Erythroblast (primary cell): ENCODE measurements at regions not wholly inside any gene's neighbourhood (a gene's known extent, or its start where the extent isn't known, plus 50 kb on each side); places are given as distances from the start of the nearest gene placed in this dataset.

Experiments used
- GATA1 ChIP-seq: IDR thresholded peaks from 2 replicates; pipeline ENCODE4 v1.6.1; 2011; ENCODE audit warnings: low read depth, mild to moderate bottlenecking, control low read depth, low read length, moderate library complexity
- POLR2A ChIP-seq: IDR thresholded peaks from 2 replicates; pipeline ENCODE4 v1.6.1; 2011; ENCODE audit warnings: mild to moderate bottlenecking, low read length

DNA sequence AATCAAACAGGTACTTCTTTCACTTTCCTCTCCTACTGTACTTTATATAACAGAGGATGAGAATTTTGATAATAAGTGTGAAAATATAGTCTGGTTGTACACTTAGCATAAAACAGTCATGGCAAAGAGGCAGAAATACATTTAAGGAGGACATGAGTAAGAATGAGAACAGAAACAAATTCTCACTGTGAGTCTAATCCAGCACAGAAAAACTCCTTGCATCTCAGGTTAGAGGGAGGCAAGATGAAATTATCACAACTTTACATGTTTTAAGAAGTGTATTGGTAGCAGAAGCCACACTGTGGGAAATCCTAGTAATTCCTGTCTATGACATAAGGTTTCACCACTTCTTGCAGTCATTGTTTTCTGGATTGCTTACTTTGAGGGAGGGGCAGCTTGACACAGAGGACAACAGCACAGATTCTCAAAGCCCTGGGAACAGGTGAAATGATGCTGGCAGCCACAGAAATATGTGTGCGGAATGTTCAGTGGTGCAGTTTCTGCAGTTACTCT is 733.6 kb upstream of the GBE1 start:
- TF ChIP-seq POLR2A (no peak), GATA1 (no peak)
